Tibial nerve (tissue), 4 donors: ENCODE measurements at regions not wholly inside any gene's neighbourhood (a gene's known extent, or its start where the extent isn't known, plus 50 kb on each side); places are given as distances from the start of the nearest gene placed in this dataset.

Experiments
- EP300 ChIP-seq, 2 donors: sonication (generic); formaldehyde crosslinking; IDR thresholded peaks; one replicate each; pipeline ENCODE4 v1.6.1; 2017; ENCODE audit warnings: antibody characterized with exemption in 2 of 2, mild to moderate bottlenecking in 1 of 2
- POLR2A ChIP-seq, 2 donors: fragments of 450-650 bp; IDR thresholded peaks; one replicate each; pipeline ENCODE4 v1.6.1; 2017; ENCODE audit warnings: antibody characterized with exemption in 2 of 2, mild to moderate bottlenecking in 2 of 2, moderate library complexity in 2 of 2
- TF ChIP-seq, protein P1 (sequence below), 5 experiments: fragments of 200-600 bp in 3 of 5; fragments of 450-650 bp in 2 of 5; sonication (generic) in 3 of 5; IDR thresholded peaks; one replicate each; pipeline ENCODE4 v1.5.1; 2016 to 2019; ENCODE audit warnings: antibody characterized with exemption in 5 of 5, mild to moderate bottlenecking in 3 of 5, moderate library complexity in 2 of 5

DNA sequence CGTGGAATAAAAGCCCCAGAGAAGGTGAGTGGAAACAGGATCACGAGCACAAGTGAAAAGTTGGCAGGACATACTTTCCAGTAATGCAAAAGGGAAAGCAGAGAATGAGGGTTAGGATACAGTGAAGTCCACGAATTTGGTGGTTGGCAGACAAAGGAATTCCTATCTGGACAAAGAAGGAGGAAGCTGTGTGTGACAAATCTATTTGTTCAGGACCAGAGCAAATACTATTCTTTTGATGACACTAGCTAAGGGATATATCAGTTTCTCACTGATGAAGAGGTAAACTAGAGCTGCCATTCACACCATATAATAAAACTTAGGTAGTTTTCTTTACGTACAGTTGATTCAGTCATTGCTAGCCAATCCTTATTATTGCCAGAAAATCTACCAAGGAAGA is 156.8 kb upstream of the GRIK2 start:
- TF ChIP-seq, protein P1, sequence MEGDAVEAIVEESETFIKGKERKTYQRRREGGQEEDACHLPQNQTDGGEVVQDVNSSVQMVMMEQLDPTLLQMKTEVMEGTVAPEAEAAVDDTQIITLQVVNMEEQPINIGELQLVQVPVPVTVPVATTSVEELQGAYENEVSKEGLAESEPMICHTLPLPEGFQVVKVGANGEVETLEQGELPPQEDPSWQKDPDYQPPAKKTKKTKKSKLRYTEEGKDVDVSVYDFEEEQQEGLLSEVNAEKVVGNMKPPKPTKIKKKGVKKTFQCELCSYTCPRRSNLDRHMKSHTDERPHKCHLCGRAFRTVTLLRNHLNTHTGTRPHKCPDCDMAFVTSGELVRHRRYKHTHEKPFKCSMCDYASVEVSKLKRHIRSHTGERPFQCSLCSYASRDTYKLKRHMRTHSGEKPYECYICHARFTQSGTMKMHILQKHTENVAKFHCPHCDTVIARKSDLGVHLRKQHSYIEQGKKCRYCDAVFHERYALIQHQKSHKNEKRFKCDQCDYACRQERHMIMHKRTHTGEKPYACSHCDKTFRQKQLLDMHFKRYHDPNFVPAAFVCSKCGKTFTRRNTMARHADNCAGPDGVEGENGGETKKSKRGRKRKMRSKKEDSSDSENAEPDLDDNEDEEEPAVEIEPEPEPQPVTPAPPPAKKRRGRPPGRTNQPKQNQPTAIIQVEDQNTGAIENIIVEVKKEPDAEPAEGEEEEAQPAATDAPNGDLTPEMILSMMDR (IDR thresholded peaks at IDR 0.05), result no peak
- TF ChIP-seq EP300 (IDR thresholded peaks at IDR 0.05) (no peak), POLR2A (IDR thresholded peaks at IDR 0.05) (no peak)
